ENCODE measurements at regions not wholly inside any gene's neighbourhood (a gene's known extent, or its start where the extent isn't known, plus 50 kb on each side); places are given as distances from the start of the nearest gene placed in this dataset.
"Not testable (repeated sequence)": the region's sequence is repeated elsewhere in the genome, so short reads cannot be mapped to it uniquely, and the experiment has no call there.

DNA sequence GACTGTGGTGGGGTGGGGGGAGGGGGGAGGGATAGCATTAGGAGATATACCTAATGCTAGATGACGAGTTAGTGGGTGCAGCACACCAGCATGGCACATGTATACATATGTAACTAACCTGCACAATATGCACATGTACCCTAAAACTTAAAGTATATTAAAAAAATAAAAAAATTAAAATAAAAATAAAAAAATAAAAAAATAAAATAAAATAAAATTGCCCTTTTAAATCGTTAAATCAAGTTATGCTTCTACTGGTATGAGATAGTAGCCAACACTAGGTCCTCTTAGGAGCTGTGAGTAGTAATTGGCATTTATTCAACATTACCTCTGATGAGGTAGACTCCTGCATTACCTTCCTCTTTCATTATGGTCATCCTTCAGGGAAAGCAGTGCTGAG is 52.9 kb upstream of the FAM241A start:
- not testable (repeated sequence) for DNase-seq; H3K27ac ChIP-seq; H3K4me3 ChIP-seq; H3K36me3 ChIP-seq; H3K4me1 ChIP-seq; H3K9me3 ChIP-seq (replicated peaks); H3K27me3 ChIP-seq

DNA sequence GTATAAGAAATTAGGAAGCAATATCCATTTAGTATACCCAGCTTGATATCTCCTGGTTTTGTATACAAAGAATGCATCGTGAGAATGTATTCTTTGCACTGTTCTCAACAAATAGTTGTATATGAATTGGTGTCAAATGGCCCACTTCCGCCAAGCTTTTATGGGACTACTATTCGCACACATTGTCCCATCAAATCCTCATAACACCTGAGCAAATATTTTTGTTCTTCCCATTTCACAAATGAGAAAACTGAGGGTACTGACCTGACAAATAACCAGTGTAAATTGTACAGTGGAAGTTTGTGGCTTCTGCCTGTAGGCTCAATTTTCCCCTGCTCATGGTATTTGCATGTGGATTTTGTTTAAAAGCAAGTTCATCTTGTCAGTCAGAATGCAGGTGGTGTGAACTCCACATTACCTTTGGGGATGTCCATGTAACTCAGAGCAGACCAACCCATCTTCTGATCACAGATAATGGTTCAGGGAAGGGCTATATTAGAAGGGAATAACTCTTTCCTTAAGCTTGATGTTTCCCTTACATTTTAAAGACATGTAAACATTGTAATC is 51.5 kb upstream of the FAM241A start:
- H3K27ac ChIP-seq = no peak overlapping the region
- H3K27me3 ChIP-seq = no peaks in the 10 kb centered on the region
- H3K9me3 ChIP-seq (replicated peaks) = no peaks in the 10 kb centered on the region
- no peaks in the 10 kb centered on the region for H3K36me3 ChIP-seq
- H3K4me3 ChIP-seq = no peak overlapping the region
- no peaks in the 10 kb centered on the region for H3K4me1 ChIP-seq
- no peak for DNase-seq

DNA sequence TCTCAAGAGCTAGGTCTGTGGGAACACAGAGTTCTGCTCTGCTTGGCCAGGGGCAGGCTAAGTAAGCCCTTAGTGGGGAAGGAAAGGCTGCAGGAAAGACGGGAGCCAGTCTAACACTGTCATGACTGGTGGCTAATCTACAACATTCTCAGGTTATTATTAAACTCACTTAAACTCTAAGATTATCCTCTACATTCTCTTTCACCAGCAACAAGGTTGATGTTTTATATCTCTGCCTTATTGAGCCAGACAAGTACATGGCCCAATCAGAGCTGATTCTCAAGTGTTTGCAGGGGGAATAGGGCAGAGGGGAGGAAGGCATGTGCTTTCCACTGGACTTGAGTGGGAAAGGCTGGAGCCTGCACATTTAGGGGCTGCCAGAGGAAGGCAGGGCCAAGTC is 50.9 kb upstream of the FAM241A start:
- Histone ChIP-seq H3K27ac (no peak overlapping the region), H3K4me3 (no peak overlapping the region), H3K4me1 (no peaks in the 10 kb centered on the region; the same call in 1 of the 2 replicates), H3K36me3 (no peaks in the 10 kb centered on the region), H3K27me3 (no peaks in the 10 kb centered on the region), H3K9me3 (replicated peaks) (no peaks in the 10 kb centered on the region)
- DNase-seq = no peak

Measured in SJCRH30 (cell line).